Fibroblast of lung (primary cell): ENCODE measurements at regions not wholly inside any gene's neighbourhood (a gene's known extent, or its start where the extent isn't known, plus 50 kb on each side); places are given as distances from the start of the nearest gene placed in this dataset.

Experiments used
- DNase-seq, 2 donors: peaks; one replicate each; pipeline versions ENCODE4 v3.0.0 to v3.0.0-alpha.2; 2010; ENCODE audit warnings: low read depth in 2 of 2
- H2AFZ ChIP-seq: 2 replicates; pipeline ENCODE4 v1.5.1; 2012; ENCODE audit warnings: low read length, control low read depth, inconsistent platforms
- H3K27ac ChIP-seq: 2 replicates; pipeline ENCODE4 v1.5.1; 2011; ENCODE audit warnings: low read length, control low read depth; ENCODE audit not compliant: insufficient read depth
- H3K27me3 ChIP-seq: 2 replicates; pipeline ENCODE4 v1.5.1; 2011; ENCODE audit warnings: mild to moderate bottlenecking, low read length; ENCODE audit not compliant: control insufficient read depth, insufficient read depth
- H3K36me3 ChIP-seq: 2 replicates; pipeline ENCODE4 v1.5.1; 2011; ENCODE audit warnings: low read length; ENCODE audit not compliant: control insufficient read depth, insufficient read depth
- H3K4me1 ChIP-seq: 2 replicates; pipeline ENCODE4 v1.5.1; 2011; ENCODE audit warnings: low read length; ENCODE audit not compliant: control insufficient read depth, insufficient read depth; ENCODE audit errors: extremely low read depth
- H3K4me2 ChIP-seq: 2 replicates; pipeline ENCODE4 v1.5.1; 2011; ENCODE audit warnings: low read length, control low read depth; ENCODE audit not compliant: insufficient read depth; ENCODE audit errors: extremely low read depth
- H3K4me3 ChIP-seq, 4 experiments: fragments of 200-600 bp in 1 of 4; sonication (generic) in 1 of 4; replicated peaks in 1 of 4; 2 replicates each; pipeline ENCODE4 v1.5.1; 2011 to 2016; ENCODE audit warnings: low read length in 4 of 4, low read depth in 3 of 4, mild to moderate bottlenecking in 3 of 4, control low read depth in 2 of 4, inconsistent platforms in 1 of 4, mixed read lengths in 1 of 4; ENCODE audit not compliant: insufficient read depth in 1 of 4; ENCODE audit errors: control extremely low read depth in 1 of 4
- H3K79me2 ChIP-seq: 2 replicates; pipeline ENCODE4 v1.5.1; 2012; ENCODE audit warnings: mild to moderate bottlenecking, low read length, inconsistent platforms; ENCODE audit not compliant: control insufficient read depth, insufficient read depth
- H3K9ac ChIP-seq: 2 replicates; pipeline ENCODE4 v1.5.1; 2011; ENCODE audit warnings: mild to moderate bottlenecking, low read length, control low read depth; ENCODE audit not compliant: insufficient read depth
- H3K9me3 ChIP-seq: 2 replicates; pipeline ENCODE4 v1.5.1; 2012; ENCODE audit warnings: low read depth, low read length; ENCODE audit not compliant: control insufficient read depth, insufficient read depth
- H4K20me1 ChIP-seq: 2 replicates; pipeline ENCODE4 v1.5.1; 2011; ENCODE audit warnings: low read length; ENCODE audit not compliant: control insufficient read depth, insufficient read depth; ENCODE audit errors: extremely low read depth
- EZH2 ChIP-seq: IDR thresholded peaks from 2 replicates; pipeline ENCODE4 v1.5.1; 2012; ENCODE audit warnings: low read length, control low read depth, mild to moderate bottlenecking; ENCODE audit errors: missing control alignments
- TF ChIP-seq, protein P1 (sequence below), 2 donors: IDR thresholded peaks in 1 of 2; conservative IDR thresholded peaks in 1 of 2; 1 replicate in 1 of 2; 2 replicates in 1 of 2; pipeline ENCODE4 v1.5.1; 2011 to 2012; ENCODE audit warnings: low read length in 2 of 2, control low read depth in 1 of 2, inconsistent platforms in 1 of 2, low read depth in 1 of 2, mild to moderate bottlenecking in 1 of 2

DNA sequence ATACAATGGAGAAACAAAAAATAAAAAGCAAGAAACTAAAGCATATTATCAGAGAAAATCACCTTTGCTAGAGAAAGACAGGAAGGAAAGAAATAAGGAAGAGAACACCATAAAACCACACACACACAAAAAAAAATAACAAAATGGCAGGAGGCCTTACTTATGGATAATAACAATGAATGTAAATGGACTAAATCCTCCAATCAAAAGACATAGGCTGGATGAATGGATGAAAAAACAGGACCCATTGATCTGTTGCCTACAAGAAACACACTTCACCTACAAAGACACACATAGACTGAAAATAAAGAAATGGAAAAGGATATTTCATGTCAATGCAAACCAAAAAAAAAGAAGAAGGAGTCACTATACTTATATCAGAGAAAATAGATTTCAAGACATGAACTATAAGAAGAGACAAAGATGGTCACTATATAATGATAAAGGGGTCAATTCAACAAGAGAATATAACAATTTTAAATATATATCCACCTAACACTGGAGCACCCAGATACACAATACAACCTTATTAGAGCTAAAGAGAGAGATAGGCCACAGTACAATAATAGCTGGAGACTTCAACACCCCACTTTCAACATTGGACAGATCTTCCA is 693.6 kb downstream of the HACE1 start:
- Histone ChIP-seq H3K36me3 (no peaks in the 10 kb centered on the region), H3K27me3 (no peaks in the 10 kb centered on the region), H3K79me2 (no peaks in the 10 kb centered on the region), H3K4me3 (no peak overlapping the region), H3K27ac (no peak overlapping the region), H4K20me1 (no peaks in the 10 kb centered on the region), H3K9me3 (no peaks in the 10 kb centered on the region), H2AFZ (no peak overlapping the region), H3K4me2 (no peak overlapping the region), H3K9ac (no peak overlapping the region), H3K4me1 (no peaks in the 10 kb centered on the region)
- no peak for DNase-seq
- TF ChIP-seq EZH2, result no peak

GRCh38 chr6:104162036-104162669 is 697.6 kb downstream of the HACE1 start:
- TF ChIP-seq EZH2, result no peak
- TF ChIP-seq, protein P1, sequence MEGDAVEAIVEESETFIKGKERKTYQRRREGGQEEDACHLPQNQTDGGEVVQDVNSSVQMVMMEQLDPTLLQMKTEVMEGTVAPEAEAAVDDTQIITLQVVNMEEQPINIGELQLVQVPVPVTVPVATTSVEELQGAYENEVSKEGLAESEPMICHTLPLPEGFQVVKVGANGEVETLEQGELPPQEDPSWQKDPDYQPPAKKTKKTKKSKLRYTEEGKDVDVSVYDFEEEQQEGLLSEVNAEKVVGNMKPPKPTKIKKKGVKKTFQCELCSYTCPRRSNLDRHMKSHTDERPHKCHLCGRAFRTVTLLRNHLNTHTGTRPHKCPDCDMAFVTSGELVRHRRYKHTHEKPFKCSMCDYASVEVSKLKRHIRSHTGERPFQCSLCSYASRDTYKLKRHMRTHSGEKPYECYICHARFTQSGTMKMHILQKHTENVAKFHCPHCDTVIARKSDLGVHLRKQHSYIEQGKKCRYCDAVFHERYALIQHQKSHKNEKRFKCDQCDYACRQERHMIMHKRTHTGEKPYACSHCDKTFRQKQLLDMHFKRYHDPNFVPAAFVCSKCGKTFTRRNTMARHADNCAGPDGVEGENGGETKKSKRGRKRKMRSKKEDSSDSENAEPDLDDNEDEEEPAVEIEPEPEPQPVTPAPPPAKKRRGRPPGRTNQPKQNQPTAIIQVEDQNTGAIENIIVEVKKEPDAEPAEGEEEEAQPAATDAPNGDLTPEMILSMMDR (conservative IDR thresholded peaks at IDR 0.05 in 1 of 2, IDR thresholded peaks at IDR 0.05 in 1 of 2; ENCODE audit: low read depth in 1 of 2, low read length in 2 of 2), result no peak
- Histone ChIP-seq H3K4me3 (no peak overlapping the region), H3K4me2 (no peak overlapping the region), H3K9me3 (no peaks in the 10 kb centered on the region), H3K79me2 (no peaks in the 10 kb centered on the region), H3K27ac (no peak overlapping the region), H4K20me1 (no peaks in the 10 kb centered on the region), H2AFZ (no peak overlapping the region), H3K27me3 (no peaks in the 10 kb centered on the region), H3K9ac (no peak overlapping the region), H3K4me1 (no peaks in the 10 kb centered on the region), H3K36me3 (no peaks in the 10 kb centered on the region)
- no peak for DNase-seq

GRCh38 chr6:104159045-104159618 is 700.6 kb downstream of the HACE1 start:
- H3K36me3 ChIP-seq, result no peaks in the 10 kb centered on the region
- H3K4me1 ChIP-seq, result no peaks in the 10 kb centered on the region
- H3K9me3 ChIP-seq, result no peaks in the 10 kb centered on the region
- H3K27ac ChIP-seq, result no peak overlapping the region
- no peaks in the 10 kb centered on the region for H3K79me2 ChIP-seq
- H3K4me3 ChIP-seq, result no peak overlapping the region
- no peaks in the 10 kb centered on the region for H3K27me3 ChIP-seq
- H2AFZ ChIP-seq, result no peak overlapping the region
- no peaks in the 10 kb centered on the region for H4K20me1 ChIP-seq
- DNase-seq, result no peak
- H3K4me2 ChIP-seq, result no peak overlapping the region
- H3K9ac ChIP-seq, result no peak overlapping the region
- no peak for TF ChIP-seq EZH2
- TF ChIP-seq, protein P1 (conservative IDR thresholded peaks at IDR 0.05 in 1 of 2, IDR thresholded peaks at IDR 0.05 in 1 of 2; ENCODE audit: low read depth in 1 of 2, low read length in 2 of 2), result no peak
